Left lung (tissue), 4 donors: ENCODE measurements at regions not wholly inside any gene's neighbourhood (a gene's known extent, or its start where the extent isn't known, plus 50 kb on each side); places are given as distances from the start of the nearest gene placed in this dataset.

Source experiments
- ATAC-seq: fragments of 200-7000 bp; cut with Tn5 transposase; one replicate; pipeline ENCODE4 v1.9.1; 2020; ENCODE audit warnings: moderate library complexity
- DNase-seq, 4 donors: peaks; one replicate each; pipeline ENCODE4 v3.0.0-alpha.2; 2013 to 2020
- H3K27ac ChIP-seq, 2 donors: fragments of 200-600 bp; sonication (generic) in 1 of 2; one replicate each; pipeline versions ENCODE4 v1.5.0 to v1.8.0; 2020 to 2021
- H3K27me3 ChIP-seq, 2 donors: fragments of 200-600 bp; sonication (generic) in 1 of 2; one replicate each; pipeline versions ENCODE4 v1.5.0 to v1.8.0; 2020 to 2021
- H3K36me3 ChIP-seq, 2 donors: fragments of 200-600 bp; sonication (generic) in 1 of 2; one replicate each; pipeline versions ENCODE4 v1.5.0 to v1.8.0; 2020 to 2021
- H3K4me1 ChIP-seq, 2 donors: fragments of 200-600 bp; one replicate each; pipeline ENCODE4 v1.8.0; 2021
- H3K4me3 ChIP-seq, 2 donors: fragments of 200-600 bp; sonication (generic) in 1 of 2; one replicate each; pipeline versions ENCODE4 v1.5.0 to v1.8.0; 2020 to 2021; ENCODE audit warnings: mild to moderate bottlenecking in 1 of 2
- H3K9me3 ChIP-seq, 2 donors: fragments of 200-600 bp; sonication (generic) in 1 of 2; one replicate each; pipeline versions ENCODE4 v1.5.0 to v1.8.0; 2020 to 2021
- CTCF ChIP-seq, 2 donors: fragments of 200-600 bp; sonication (generic) in 1 of 2; IDR thresholded peaks; one replicate each; pipeline versions ENCODE4 v1.5.0 to v1.8.0; 2021; ENCODE audit warnings: antibody characterized with exemption in 2 of 2
- intact Hi-C, 2 donors: fragments of 100-400 bp; cut with DNase I; formaldehyde crosslinking; loops; one replicate each; pipeline versions ENCODE4 v1.11.2 to v1.14.2; 2022
- donor health status: DM: no; HTN: yes; CAD: no.
- donor health status: DM: no; HTN: no; CAD: no.

- no peaks in the 10 kb centered on the region for H3K4me1 ChIP-seq
Measured at GRCh38 chr9:134501761-134502265, 139.8 kb upstream of the COL5A1 start.

GRCh38 chr9:134502266-134502791, 139.3 kb upstream of the COL5A1 start:
- Histone ChIP-seq H3K27me3 (peaks cover 0 to 47% of the 10 kb centered on the region in 2 donors), H3K4me3 (no peak overlapping the region), H3K36me3 (no peaks in the 10 kb centered on the region), H3K9me3 (no peaks in the 10 kb centered on the region), H3K4me1 (no peaks in the 10 kb centered on the region), H3K27ac (no peak overlapping the region)
- intact Hi-C loops: no loop called here
- ATAC-seq: peak; percentile 13
- no peak for TF ChIP-seq CTCF (IDR thresholded peaks at IDR 0.05)
- DNase-seq: peak in 1 of 4 donors; percentile 61

More at GRCh38 chr9:134501761-134502265, 139.8 kb upstream of the COL5A1 start:
- Histone ChIP-seq H3K27me3 (peaks cover 0 to 48% of the 10 kb centered on the region in 2 donors), H3K27ac (no peak overlapping the region), H3K9me3 (no peaks in the 10 kb centered on the region), H3K4me3 (no peak overlapping the region), H3K36me3 (no peaks in the 10 kb centered on the region)
- ATAC-seq: no peak
- intact Hi-C loops: no loop called here
- no peak for TF ChIP-seq CTCF (IDR thresholded peaks at IDR 0.05)
- DNase-seq: peak in 1 of 4 donors; percentile 52

- Histone ChIP-seq H3K9me3 (no peaks in the 10 kb centered on the region), H3K36me3 (no peaks in the 10 kb centered on the region), H3K27ac (peak overlapping the region in 1 of 2 donors; percentile 19), H3K4me1 (no peaks in the 10 kb centered on the region), H3K27me3 (peaks cover 0 to 47% of the 10 kb centered on the region in 2 donors), H3K4me3 (no peak overlapping the region)
- ATAC-seq: peak; percentile 91
- intact Hi-C loops: no loop called here
- peak; percentile 75 to 92 (median 80) for DNase-seq
- no peak for TF ChIP-seq CTCF (IDR thresholded peaks at IDR 0.05)
Measured at GRCh38 chr9:134502809-134503211, 138.8 kb upstream of the COL5A1 start.

GRCh38 chr9:134503301-134504105, 138.1 kb upstream of the COL5A1 start:
- DNase-seq: no peak
- Histone ChIP-seq H3K27me3 (peaks cover 0 to 47% of the 10 kb centered on the region in 2 donors), H3K9me3 (no peaks in the 10 kb centered on the region), H3K4me1 (no peaks in the 10 kb centered on the region), H3K36me3 (no peaks in the 10 kb centered on the region), H3K27ac (peak overlapping the region in 1 of 2 donors; percentile 19), H3K4me3 (no peak overlapping the region)
- no peak for ATAC-seq
- TF ChIP-seq CTCF (IDR thresholded peaks at IDR 0.05): no peak
- intact Hi-C loops: no loop called here

- Histone ChIP-seq H3K36me3 (no peaks in the 10 kb centered on the region), H3K27me3 (peaks cover 0 to 47% of the 10 kb centered on the region in 2 donors), H3K4me1 (no peaks in the 10 kb centered on the region), H3K9me3 (no peaks in the 10 kb centered on the region), H3K27ac (no peak overlapping the region), H3K4me3 (no peak overlapping the region)
- DNase-seq (no peak), ATAC-seq (no peak)
- intact Hi-C loops: no loop called here
- TF ChIP-seq CTCF (IDR thresholded peaks at IDR 0.05): no peak
Measured at GRCh38 chr9:134504106-134504385, 137.6 kb upstream of the COL5A1 start.
